Neural crest cell (in vitro differentiated cells): ENCODE measurements at regions not wholly inside any gene's neighbourhood (a gene's known extent, or its start where the extent isn't known, plus 50 kb on each side); places are given as distances from the start of the nearest gene placed in this dataset.

Source experiments
- DNase-seq: peaks from one replicate; pipeline ENCODE4 v3.0.0; 2021; ENCODE audit warnings: low read depth, mixed read lengths, low spot score
- H3K27ac Mint-ChIP-seq: one replicate; pipeline ENCODE4 v1.8.0; 2021; ENCODE audit warnings: mild to moderate bottlenecking, mixed read lengths; ENCODE audit not compliant: unreplicated experiment
- H3K27me3 Mint-ChIP-seq: 2 replicates; pipeline ENCODE4 v1.8.0; 2021; ENCODE audit warnings: low read depth, mild to moderate bottlenecking, mixed read lengths
- H3K36me3 Mint-ChIP-seq: 2 replicates; pipeline ENCODE4 v1.8.0; 2021; ENCODE audit warnings: low read depth, mild to moderate bottlenecking, mixed read lengths
- H3K4me1 Mint-ChIP-seq: 2 replicates; pipeline ENCODE4 v1.8.0; 2021; ENCODE audit warnings: mixed read lengths
- H3K4me3 Mint-ChIP-seq: one replicate; pipeline ENCODE4 v1.8.0; 2021; ENCODE audit warnings: mild to moderate bottlenecking, mixed read lengths
- H3K9me3 Mint-ChIP-seq: 2 replicates; pipeline ENCODE4 v1.8.0; 2021; ENCODE audit warnings: mixed read lengths
- CTCF ChIP-seq: fragments of 200-600 bp; sonication (generic); conservative IDR thresholded peaks from 2 replicates; pipeline ENCODE4 v1.5.0; 2021; ENCODE audit warnings: antibody characterized with exemption, mild to moderate bottlenecking

DNA sequence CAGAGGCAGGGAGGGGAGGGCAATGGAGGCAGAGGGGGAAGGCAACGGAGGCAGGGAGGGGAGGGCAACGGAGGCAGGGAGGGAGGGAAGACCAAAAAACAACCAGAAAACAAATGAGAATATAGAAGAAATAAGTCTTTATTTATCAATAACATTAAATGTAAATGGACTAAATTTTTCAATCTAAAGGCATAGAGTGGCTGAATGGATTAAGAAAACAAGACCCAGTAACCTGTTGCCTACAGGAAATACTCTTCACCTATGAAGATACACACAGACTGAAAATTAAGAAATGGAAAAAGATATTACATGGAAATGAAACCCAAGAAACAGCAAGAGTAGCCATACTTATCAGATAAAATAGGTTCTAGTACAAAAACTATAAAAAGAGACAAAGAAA is 536.3 kb downstream of the TBC1D4 start:
- Mint-ChIP-seq H3K27ac (no peak overlapping the region), H3K27me3 (no peaks in the 10 kb centered on the region), H3K36me3 (peaks cover 44% of the 10 kb centered on the region), H3K4me1 (no peaks in the 10 kb centered on the region), H3K9me3 (peaks cover 35% of the 10 kb centered on the region), H3K4me3 (no peak overlapping the region)
- no peak for TF ChIP-seq CTCF
- DNase-seq, result no peak

DNA sequence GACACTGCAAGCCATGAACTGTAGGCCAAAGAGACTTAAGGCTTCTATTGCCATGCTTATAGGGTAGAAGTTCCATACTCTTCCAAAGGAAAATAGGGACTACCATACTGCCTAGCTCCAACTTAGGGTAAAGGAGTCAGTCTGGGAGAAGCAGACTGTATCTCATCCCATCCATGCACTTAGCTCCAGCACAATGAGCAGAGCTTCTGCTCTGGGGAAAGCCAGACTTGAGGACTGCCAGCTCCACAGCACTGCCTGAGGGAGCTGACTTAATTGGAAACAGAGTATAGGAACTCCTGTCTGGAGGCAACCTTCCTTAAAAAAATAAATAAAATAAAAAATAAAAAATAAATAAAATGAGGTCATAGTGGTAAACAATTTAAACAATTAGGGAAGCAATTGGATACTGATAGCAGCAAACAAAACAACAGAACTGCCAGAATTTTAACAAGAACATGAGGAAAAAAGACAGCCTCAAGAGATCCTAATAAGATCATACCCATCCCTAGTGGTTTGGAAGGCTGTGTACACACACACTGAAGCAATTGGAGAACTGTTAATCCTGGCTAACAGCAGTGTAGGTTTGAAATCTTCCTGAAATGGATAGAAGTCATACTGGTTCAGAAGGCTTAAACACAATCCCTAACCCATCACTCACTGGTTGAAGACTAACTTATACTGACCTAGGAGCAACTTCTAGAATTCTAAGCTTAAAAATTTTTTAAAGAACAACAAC is 550.1 kb downstream of the TBC1D4 start:
- Mint-ChIP-seq H3K27me3 (no peaks in the 10 kb centered on the region), H3K27ac (no peak overlapping the region), H3K4me3 (no peak overlapping the region), H3K4me1 (peaks cover 12% of the 10 kb centered on the region), H3K36me3 (peaks cover 16% of the 10 kb centered on the region), H3K9me3 (peaks cover 2% of the 10 kb centered on the region)
- no peak for TF ChIP-seq CTCF
- DNase-seq, result no peak

DNA sequence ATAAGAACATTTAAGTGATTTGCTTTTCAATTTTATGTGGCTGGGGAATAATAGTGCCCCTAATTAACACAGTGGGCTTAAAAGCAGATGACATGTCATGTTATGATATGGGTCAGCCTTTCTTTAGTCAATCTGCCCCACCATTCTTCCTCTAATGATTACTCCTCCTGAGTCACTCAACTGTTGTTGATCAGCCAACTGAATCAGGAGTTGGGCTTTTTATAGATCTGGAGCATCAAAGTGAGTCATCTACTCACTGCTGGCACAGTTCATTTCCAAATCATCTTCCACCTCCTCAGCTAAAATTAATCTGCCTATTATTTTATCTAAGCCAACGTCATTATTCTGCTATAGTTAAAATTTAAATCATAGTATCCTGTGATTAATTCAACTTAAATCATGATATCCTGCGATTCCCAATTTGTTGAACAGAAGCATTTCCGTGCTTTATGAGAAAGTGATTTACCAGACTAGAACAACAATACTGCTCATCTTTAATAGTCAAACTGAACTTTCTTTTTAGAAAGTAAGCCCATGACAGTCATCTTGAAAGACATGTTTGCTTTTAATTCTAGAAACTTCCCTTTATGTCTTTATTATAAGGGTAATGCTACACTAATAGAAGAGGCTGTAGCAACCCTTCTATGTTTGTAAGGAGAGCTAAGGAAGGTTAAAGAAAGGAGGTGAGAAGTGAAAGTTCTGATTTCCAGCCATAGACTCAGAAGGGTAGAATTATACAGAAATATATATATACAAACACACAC is 551.4 kb downstream of the TBC1D4 start:
- no peak for DNase-seq
- no peak for TF ChIP-seq CTCF
- Mint-ChIP-seq H3K9me3 (peaks cover 8% of the 10 kb centered on the region), H3K36me3 (peaks cover 17% of the 10 kb centered on the region), H3K27me3 (no peaks in the 10 kb centered on the region), H3K27ac (no peak overlapping the region), H3K4me1 (peaks cover 12% of the 10 kb centered on the region), H3K4me3 (no peak overlapping the region)

DNA sequence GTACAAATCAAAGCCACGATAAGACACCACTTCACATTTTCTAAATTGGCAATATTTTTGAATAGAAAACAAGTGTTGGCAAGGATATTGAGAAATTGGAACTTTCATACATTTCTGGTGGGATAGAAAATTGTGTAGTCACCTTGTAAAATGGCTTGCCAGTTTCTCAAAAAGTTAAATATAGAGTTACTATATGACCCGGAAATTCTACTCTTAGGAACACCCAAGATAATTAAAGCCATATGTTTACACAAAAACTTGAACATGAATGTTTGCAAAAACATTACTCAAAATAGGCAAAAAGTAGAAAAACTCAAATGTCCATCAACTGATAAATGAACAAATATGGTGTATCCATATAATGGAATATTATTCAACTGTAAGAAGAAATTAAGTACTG is 552.5 kb downstream of the TBC1D4 start:
- Mint-ChIP-seq H3K4me1 (peaks cover 12% of the 10 kb centered on the region), H3K27me3 (no peaks in the 10 kb centered on the region), H3K4me3 (no peak overlapping the region), H3K27ac (no peak overlapping the region), H3K9me3 (peaks cover 10% of the 10 kb centered on the region), H3K36me3 (peaks cover 16% of the 10 kb centered on the region)
- no peak for TF ChIP-seq CTCF
- no peak for DNase-seq

DNA sequence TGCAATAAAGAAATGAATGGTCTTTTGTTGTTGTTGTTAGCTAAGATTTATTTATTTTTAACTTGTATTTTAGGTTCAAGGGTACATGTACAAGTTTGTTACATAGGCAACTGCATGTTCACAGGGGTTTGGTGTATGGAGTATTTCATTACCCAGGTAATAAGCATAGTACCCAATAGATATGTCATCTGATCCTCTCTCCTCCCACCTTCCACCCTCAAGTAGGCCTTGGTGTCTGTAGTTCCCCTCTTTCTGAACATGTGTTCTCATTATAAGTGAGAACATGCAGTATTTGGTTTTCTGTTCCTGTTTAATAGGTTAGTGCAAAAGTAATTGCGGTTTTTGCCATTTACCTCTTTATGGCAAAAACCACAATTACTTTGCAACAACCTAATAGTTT is 554.1 kb downstream of the TBC1D4 start:
- Mint-ChIP-seq H3K36me3 (peaks cover 17% of the 10 kb centered on the region), H3K27ac (no peak overlapping the region)
- TF ChIP-seq CTCF, result no peak

More for the DNA sequence above, 554.1 kb downstream of the TBC1D4 start:
- H3K27me3 Mint-ChIP-seq, result no peaks in the 10 kb centered on the region
- peaks cover 16% of the 10 kb centered on the region for H3K9me3 Mint-ChIP-seq
- no peak for DNase-seq
- H3K4me1 Mint-ChIP-seq, result peaks cover 9% of the 10 kb centered on the region
- H3K4me3 Mint-ChIP-seq, result no peak overlapping the region
